ENCODE measurements at regions not wholly inside any gene's neighbourhood (a gene's known extent, or its start where the extent isn't known, plus 50 kb on each side); places are given as distances from the start of the nearest gene placed in this dataset.
"Not testable (repeated sequence)": the region's sequence is repeated elsewhere in the genome, so short reads cannot be mapped to it uniquely, and the experiment has no call there.

GRCh38 chr7:63748571-63749302 is 249.9 kb upstream of the ZNF722 start:
- FAIRE-seq = not testable (repeated sequence)

DNA sequence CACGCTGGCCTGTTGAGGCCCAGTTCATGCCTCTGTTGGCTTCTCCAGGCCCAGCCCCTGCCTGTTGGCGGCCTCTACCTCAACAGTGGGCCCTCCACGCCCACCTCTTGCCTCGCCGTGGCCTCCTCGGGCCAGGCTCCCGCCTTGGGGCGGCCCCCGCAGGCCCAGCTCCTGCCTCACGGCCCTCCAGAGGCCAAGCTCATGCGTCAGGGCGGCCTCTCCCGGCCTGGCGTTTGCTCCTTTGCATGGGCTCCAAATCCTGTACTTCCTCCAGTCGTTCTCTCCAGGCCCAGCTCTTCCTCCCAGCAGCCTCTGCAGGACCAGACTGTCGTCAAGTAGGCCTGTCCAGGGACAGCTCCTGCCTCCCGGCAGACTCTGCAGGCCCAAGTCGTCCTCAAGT is 246.2 kb upstream of the ZNF722 start:
- FAIRE-seq = not testable (repeated sequence)

- not testable (repeated sequence) for FAIRE-seq
Measured at GRCh38 chr7:63753160-63753559, 245.5 kb upstream of the ZNF722 start.

- FAIRE-seq = not testable (repeated sequence)
Measured at GRCh38 chr7:63760202-63760601, 238.4 kb upstream of the ZNF722 start.

DNA sequence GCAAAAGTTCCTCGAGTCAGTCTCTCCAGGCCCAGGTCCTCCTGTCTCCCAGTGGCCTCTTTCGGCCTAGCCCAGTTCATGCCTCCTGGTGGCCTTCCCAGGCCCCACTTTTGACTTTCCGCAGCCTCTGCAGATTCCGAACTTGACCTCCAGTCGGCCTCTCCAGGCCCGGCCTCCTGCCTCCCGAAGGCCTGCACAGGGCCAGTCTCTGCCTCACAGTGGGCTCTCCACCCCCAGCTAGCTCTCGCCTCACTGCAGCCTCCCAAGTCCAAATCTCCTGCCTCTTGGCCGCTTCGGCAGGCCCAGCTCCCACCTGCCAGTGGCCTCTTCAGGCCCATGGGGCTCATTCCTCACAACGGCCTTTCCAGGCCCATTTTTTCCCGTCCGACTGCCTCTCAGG is 233.1 kb upstream of the ZNF722 start:
- not testable (repeated sequence) for FAIRE-seq

DNA sequence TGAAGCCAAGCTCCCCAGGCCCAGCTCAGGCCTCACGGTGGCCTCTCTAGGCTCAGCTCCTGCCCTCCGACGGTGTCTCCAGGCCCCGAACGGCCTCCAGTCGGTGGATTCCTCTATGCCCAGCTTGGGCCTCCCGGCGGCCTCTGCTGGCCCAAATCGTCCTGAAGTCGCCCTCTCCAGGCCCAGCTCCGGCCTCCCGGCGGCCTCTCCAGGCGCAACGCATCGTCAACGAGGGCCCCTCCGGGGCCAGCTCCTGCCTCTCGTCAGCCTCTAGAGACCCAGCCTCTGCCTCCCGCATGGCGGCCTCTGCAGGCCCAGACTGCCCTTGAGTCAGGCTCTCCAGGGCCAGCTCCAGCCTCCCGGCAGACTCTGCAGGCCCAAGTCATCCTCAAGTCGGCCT is 232.5 kb upstream of the ZNF722 start:
- not testable (repeated sequence) for FAIRE-seq

DNA sequence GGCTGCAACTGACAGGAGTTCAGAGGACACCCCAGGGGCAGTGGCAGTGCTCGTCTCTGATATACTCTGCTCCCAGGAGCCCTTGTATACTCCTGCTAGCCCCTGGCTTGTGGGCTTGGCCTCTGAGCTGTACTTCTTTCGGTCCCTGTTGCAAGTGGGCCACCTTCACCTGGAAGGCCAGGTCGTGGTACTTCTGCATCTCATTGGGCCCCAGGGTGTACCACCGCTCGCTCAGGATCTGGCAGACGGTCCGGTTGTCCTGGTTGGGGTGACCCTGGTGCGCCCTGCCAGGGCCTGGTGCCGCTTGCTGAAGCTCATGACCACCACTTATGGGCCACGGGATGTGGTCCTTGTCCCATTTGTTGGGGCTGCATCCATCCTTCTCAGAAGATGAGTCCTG is 228.5 kb upstream of the ZNF722 start:
- FAIRE-seq = not testable (repeated sequence)

DNA sequence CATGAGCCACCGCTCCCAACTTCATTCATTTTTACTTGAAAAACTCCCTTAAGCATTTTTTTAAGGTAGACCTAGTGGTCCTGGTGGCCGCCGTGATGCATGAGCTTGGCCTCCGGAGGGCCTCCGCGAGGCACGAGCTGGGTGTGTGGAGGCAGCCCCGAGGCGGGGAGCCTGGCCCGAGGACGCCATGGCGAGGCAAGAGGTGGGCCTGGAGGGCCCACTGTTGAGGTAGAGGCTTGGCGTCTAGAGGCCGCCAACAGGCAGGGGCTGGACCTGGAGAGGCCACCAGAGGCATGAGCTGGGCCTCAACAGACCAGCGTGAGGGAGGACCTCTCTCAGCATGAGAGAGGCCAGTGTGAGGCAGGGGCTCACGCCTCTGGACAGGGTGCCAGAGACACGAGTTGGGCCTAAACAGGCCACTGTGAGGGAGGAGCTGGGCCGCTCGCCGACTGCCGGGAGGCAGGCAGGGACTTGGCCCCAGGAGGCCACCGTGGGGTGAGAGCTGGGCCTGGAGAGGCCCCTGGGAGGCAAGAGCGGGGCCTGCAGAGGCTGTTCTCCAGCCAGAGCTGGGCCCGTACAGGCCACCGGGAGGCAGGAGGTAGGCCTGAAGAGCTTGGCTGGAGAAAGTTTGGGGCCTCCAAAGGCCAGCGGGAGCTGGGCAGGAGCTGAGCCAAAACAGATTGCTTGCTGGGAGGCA is 227.1 kb upstream of the ZNF722 start:
- not testable (repeated sequence) for FAIRE-seq

GRCh38 chr7:63789378-63790176 is 209.1 kb upstream of the ZNF722 start:
- peak; percentile 55 for FAIRE-seq

DNA sequence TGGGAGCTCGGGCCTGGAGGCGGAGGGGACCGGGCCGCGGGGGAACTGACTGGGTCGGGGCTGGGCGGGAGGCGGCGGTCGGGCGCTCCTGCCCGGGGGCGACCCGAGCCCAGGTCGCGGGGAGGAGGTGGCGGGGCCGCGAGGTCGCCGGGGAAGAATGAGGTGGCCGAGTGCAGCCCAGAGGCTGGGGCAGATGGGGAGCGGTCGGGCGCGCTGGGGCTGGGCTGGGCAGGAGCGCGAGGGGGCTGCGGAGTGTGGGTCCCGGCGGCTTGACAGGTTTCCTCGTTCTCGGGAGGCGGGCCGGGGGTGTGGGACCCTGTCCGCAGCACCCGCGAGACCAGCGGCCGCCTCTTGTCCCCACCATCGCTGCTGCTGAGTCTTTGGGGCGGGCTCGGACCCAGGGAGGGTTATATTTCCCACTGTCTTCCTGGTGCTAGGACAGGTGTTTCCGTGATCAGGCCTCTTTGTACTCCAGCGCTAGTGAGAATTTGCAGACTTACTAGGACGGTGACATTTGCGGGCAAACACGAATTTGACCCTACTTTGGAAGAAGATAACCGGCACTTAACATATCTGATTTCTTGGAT is 208.4 kb upstream of the ZNF722 start:
- FAIRE-seq = not testable (repeated sequence)

Measured in A204.1 (cell line).